Lower leg skin (tissue), 4 donors: ENCODE measurements at regions not wholly inside any gene's neighbourhood (a gene's known extent, or its start where the extent isn't known, plus 50 kb on each side); places are given as distances from the start of the nearest gene placed in this dataset.
A peak's percentile ranks its signal among the peaks of the same experiment; 100 is the strongest.

Source experiments
- DNase-seq, 2 donors: peaks; one replicate each; pipeline ENCODE4 v3.0.0-alpha.2; 2019; ENCODE audit warnings: low spot score in 2 of 2
- H3K4me3 ChIP-seq: fragments of 200-600 bp; sonication (generic); 2 replicates; pipeline ENCODE4 v1.5.1; 2017; ENCODE audit warnings: mild to moderate bottlenecking, low read depth; ENCODE audit not compliant: poor library complexity, severe bottlenecking
- CTCF ChIP-seq, 3 donors: fragments of 450-650 bp; IDR thresholded peaks; one replicate each; pipeline ENCODE4 v1.5.1; 2016; ENCODE audit warnings: antibody characterized with exemption in 3 of 3, mild to moderate bottlenecking in 3 of 3, moderate library complexity in 2 of 3
- POLR2A ChIP-seq, 2 donors: fragments of 450-650 bp; IDR thresholded peaks; one replicate each; pipeline ENCODE4 v1.6.1; 2016 to 2017; ENCODE audit warnings: antibody characterized with exemption in 2 of 2, mild to moderate bottlenecking in 1 of 2, moderate library complexity in 1 of 2
- WGBS, 2 donors: methylation state at CpG; one replicate each; pipeline ENCODE4 v1.1.5; 2018; 5-methylcytosine and 5-hydroxymethylcytosine counted together
- intact Hi-C: fragments of 100-400 bp; cut with DNase I; formaldehyde crosslinking; loops from one replicate; pipeline ENCODE4 v1.15.0; 2023; ENCODE audit warnings: low total_unique reads

DNA sequence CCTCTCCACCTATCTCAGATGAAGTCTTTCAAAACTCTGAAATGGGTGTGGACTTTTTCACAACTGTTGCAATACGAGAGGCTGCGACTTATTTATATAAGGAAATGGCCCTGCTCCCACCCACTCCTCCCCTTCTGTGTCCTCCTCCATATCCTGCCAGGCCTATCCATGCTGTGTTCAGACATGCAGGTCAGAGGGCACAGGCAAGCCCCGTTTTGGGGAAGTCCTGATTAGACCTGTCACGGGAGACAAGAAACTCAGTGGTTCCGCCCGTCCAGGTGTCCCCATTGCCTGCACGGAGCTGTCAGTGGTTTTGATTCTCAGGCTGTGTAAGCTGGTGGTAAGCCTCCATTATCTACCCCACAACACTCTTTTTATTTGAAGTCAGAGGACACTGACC, 99.6 kb upstream of the MGAT5 start:
- no peak for TF ChIP-seq POLR2A (IDR thresholded peaks at IDR 0.05)
- no peak for TF ChIP-seq CTCF (IDR thresholded peaks at IDR 0.05)
- DNase-seq = peak in 1 of 2 donors; percentile 33
- WGBS, 2 donors = 37 to 49% methylated on average over 7 of the region's 7 CpGs
- no peak overlapping the region for H3K4me3 ChIP-seq
- intact Hi-C loops = no loop called here

- no peak for TF ChIP-seq CTCF (IDR thresholded peaks at IDR 0.05)
- TF ChIP-seq POLR2A (IDR thresholded peaks at IDR 0.05) = no peak
- DNase-seq = no peak
- intact Hi-C loops = no loop called here
- 88 to 91% methylated on average over 4 of the region's 4 CpGs for WGBS, 2 donors
- no peak overlapping the region for H3K4me3 ChIP-seq
Observed at GRCh38 chr2:134155134-134155533, 98.7 kb upstream of the MGAT5 start.

GRCh38 chr2:134158295-134158694, 95.6 kb upstream of the MGAT5 start:
- 89 to 93% methylated on average over 8 to 13 of the region's 13 CpGs for WGBS, 2 donors
- TF ChIP-seq POLR2A (IDR thresholded peaks at IDR 0.05) (no peak), CTCF (IDR thresholded peaks at IDR 0.05) (no peak)
- H3K4me3 ChIP-seq = no peak overlapping the region
- no peak for DNase-seq
- intact Hi-C loops = no loop called here

- WGBS, 2 donors = 36 to 55% methylated on average over 4 of the region's 4 CpGs
- no peak for DNase-seq
- intact Hi-C loops = no loop called here
- H3K4me3 ChIP-seq = no peak overlapping the region
- TF ChIP-seq CTCF (IDR thresholded peaks at IDR 0.05) (no peak), POLR2A (IDR thresholded peaks at IDR 0.05) (no peak)
Observed at GRCh38 chr2:134161170-134161547, 92.7 kb upstream of the MGAT5 start.

DNA sequence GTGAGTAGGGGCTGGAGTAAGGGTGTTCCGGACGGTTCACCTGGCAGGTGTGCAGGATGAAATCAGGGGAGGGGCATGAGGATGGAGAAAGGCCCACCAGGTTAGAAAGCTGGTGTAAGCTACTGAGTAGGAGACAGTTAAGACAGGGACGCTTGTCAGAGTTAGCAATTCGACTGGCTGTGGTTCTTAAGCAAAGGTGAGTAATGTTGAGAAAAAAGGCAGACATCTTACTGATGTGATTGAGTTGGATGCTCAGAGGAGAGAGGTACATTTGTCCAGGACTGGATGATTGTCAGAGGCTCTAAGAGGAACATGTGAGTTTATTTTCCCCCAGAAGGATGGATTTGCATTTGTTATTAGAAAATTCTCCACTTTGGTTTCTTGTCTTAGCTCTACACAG, 90.5 kb upstream of the MGAT5 start:
- TF ChIP-seq CTCF (IDR thresholded peaks at IDR 0.05) = no peak
- no peak for TF ChIP-seq POLR2A (IDR thresholded peaks at IDR 0.05)
- WGBS, 2 donors = 94 to 96% methylated on average over 4 of the region's 4 CpGs
- no peak overlapping the region for H3K4me3 ChIP-seq
- no peak for DNase-seq
- intact Hi-C loops = no loop called here

GRCh38 chr2:134164306-134164705, 89.6 kb upstream of the MGAT5 start:
- no peak for DNase-seq
- intact Hi-C loops = no loop called here
- TF ChIP-seq POLR2A (IDR thresholded peaks at IDR 0.05) (no peak), CTCF (IDR thresholded peaks at IDR 0.05) (no peak)

More at GRCh38 chr2:134164306-134164705, 89.6 kb upstream of the MGAT5 start:
- no peak overlapping the region for H3K4me3 ChIP-seq
